Common myeloid progenitor, CD34-positive (primary cell): ENCODE measurements at regions not wholly inside any gene's neighbourhood (a gene's known extent, or its start where the extent isn't known, plus 50 kb on each side); places are given as distances from the start of the nearest gene placed in this dataset.

Source experiments
- CTCF ChIA-PET: fragments of 350-600 bp; sonication (Branson Sonifier 250); formaldehyde crosslinking; loops from one replicate; lab custom pipeline; 2021; ENCODE audit warnings: antibody characterized with exemption; lab: Charles Lee
- POLR2A ChIA-PET: fragments of 350-600 bp; sonication (Branson Sonifier 250); formaldehyde crosslinking; loops from one replicate; lab custom pipeline; 2021; ENCODE audit warnings: antibody characterized with exemption; lab: Charles Lee
- DNase-seq, 3 donors: peaks; one replicate each; pipeline versions ENCODE4 v3.0.0 to v3.0.0-alpha.2; 2013
- H3K27ac ChIP-seq, 2 experiments: 1 replicate in 1 of 2; 2 replicates in 1 of 2; pipeline ENCODE4 v1.7.0; 2013; ENCODE audit warnings: inconsistent platforms in 2 of 2, low read length in 2 of 2, mild to moderate bottlenecking in 2 of 2, low read depth in 1 of 2, moderate library complexity in 1 of 2; ENCODE audit not compliant: severe bottlenecking in 2 of 2, insufficient read depth in 1 of 2, poor library complexity in 1 of 2
- H3K27me3 ChIP-seq, 5 experiments: replicated peaks in 2 of 5; 1 replicate in 3 of 5; 2 replicates in 2 of 5; pipeline versions ENCODE4 v1.6.1 to v1.7.0; 2013; ENCODE audit warnings: low read length in 4 of 5, mild to moderate bottlenecking in 2 of 5, moderate library complexity in 2 of 5, inconsistent platforms in 1 of 5; ENCODE audit not compliant: insufficient read depth in 5 of 5, control insufficient read depth in 4 of 5
- H3K36me3 ChIP-seq, 4 experiments: 1 replicate in 2 of 4; 2 replicates in 2 of 4; pipeline versions ENCODE4 v1.6.1 to v1.7.0; 2013; ENCODE audit warnings: low read length in 3 of 4, control low read depth in 1 of 4, mild to moderate bottlenecking in 1 of 4; ENCODE audit not compliant: control insufficient read depth in 4 of 4, insufficient read depth in 4 of 4
- H3K4me1 ChIP-seq, 4 experiments: 1 replicate in 3 of 4; 2 replicates in 1 of 4; pipeline versions ENCODE4 v1.6.1 to v1.7.1; 2013; ENCODE audit warnings: low read length in 3 of 4, mild to moderate bottlenecking in 3 of 4, control low read depth in 1 of 4, inconsistent platforms in 1 of 4, moderate library complexity in 1 of 4; ENCODE audit not compliant: control insufficient read depth in 4 of 4, insufficient read depth in 4 of 4; ENCODE audit errors: control extremely low read depth in 1 of 4
- H3K4me3 ChIP-seq, 7 experiments: 1 replicate in 4 of 7; 2 replicates in 3 of 7; pipeline versions ENCODE4 v1.5.1 to v1.7.0; 2013; ENCODE audit warnings: mild to moderate bottlenecking in 7 of 7, low read length in 6 of 7, moderate library complexity in 6 of 7, inconsistent platforms in 2 of 7, low read depth in 2 of 7, control low read depth in 1 of 7; ENCODE audit not compliant: insufficient read depth in 4 of 7, control insufficient read depth in 1 of 7; ENCODE audit errors: extremely low read depth in 1 of 7
- H3K9me3 ChIP-seq, 5 experiments: 1 replicate in 4 of 5; 2 replicates in 1 of 5; pipeline versions ENCODE4 v1.6.1 to v1.7.1; 2013; ENCODE audit warnings: low read length in 4 of 5, mild to moderate bottlenecking in 2 of 5, inconsistent platforms in 1 of 5, low read depth in 1 of 5, moderate library complexity in 1 of 5; ENCODE audit not compliant: control insufficient read depth in 4 of 5, insufficient read depth in 2 of 5; ENCODE audit errors: control extremely low read depth in 1 of 5
- WGBS: methylation state at CpG from one replicate; pipeline ENCODE4 v1.1.5; 2013; ENCODE audit not compliant: insufficient coverage; 5-methylcytosine and 5-hydroxymethylcytosine counted together

DNA sequence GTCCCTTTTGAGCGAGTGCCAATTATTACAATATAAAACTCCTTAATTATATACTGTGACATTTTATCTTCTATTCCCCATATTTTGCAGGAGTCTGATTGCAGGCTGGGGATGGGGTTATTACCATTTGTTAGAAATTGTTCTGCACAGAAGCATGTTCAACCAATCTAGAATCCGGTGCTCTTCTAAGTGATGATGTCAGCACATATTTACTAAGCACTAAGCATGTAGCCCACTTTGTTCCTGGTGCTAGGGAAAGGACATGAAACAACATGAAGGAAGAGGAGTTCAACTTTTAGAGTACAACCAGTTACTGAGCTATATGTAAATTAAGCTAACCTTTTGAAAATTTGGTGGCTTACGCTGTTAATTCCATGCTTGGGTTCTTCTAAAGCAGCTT is 52.8 kb upstream of the IL1RAPL2 start:
- CTCF ChIA-PET = no interaction called here
- no peak overlapping the region for H3K27ac ChIP-seq
- H3K4me3 ChIP-seq = no peak overlapping the region
- no peaks in the 10 kb centered on the region for H3K9me3 ChIP-seq
- H3K4me1 ChIP-seq = no peaks in the 10 kb centered on the region
- no peaks in the 10 kb centered on the region for H3K36me3 ChIP-seq
- H3K27me3 ChIP-seq = no peaks in the 10 kb centered on the region
- DNase-seq = no peak
- POLR2A ChIA-PET = no interaction called here
- 83% methylated on average over 1 of the region's 3 CpGs for WGBS

DNA sequence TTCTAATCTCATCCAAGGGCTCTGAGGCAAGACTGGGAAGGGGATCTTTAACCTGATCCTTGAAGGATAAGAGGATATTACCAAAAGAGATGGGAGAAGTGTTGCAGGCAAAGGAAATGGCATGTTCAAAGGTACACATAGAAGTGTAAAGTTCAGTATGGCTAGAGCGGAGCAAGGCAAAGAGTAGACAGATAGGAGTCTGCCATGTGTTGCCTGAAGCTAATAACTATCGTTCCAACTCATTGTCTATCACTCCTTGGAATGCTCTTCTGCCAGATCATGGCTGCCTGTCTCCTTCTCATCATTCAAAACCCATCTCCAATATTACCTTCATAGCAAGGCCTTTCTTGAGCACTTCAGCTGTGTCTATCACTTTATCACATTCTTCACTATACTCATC is 55.2 kb upstream of the IL1RAPL2 start:
- H3K4me3 ChIP-seq = no peak overlapping the region
- 100% methylated on average over 1 of the region's 2 CpGs for WGBS
- H3K9me3 ChIP-seq = no peaks in the 10 kb centered on the region
- no peak for DNase-seq
- ChIA-PET POLR2A (no interaction called here), CTCF (no interaction called here)
- no peaks in the 10 kb centered on the region for H3K4me1 ChIP-seq
- no peak overlapping the region for H3K27ac ChIP-seq
- no peaks in the 10 kb centered on the region for H3K36me3 ChIP-seq
- H3K27me3 ChIP-seq = no peaks in the 10 kb centered on the region

DNA sequence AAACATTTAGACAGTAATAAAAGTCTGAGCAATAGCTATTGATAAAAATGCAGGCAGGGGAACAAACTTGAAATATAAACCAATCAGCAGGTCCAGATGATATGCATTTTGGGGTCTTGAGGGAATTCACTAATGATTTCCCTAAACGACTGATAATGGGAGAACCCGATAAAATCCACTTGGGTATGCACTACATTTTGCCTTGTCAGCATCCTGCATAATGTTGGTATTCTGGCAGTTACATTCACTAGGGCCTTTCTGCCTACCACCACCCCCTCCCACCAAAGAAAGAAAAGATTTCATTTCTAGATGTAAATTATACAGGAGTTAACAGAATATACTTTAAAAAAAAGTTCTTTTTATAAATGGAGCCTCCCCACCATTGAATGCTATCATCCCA is 63.5 kb upstream of the IL1RAPL2 start:
- no peaks in the 10 kb centered on the region for H3K9me3 ChIP-seq
- no peak overlapping the region for H3K4me3 ChIP-seq
- DNase-seq = no peak
- H3K27me3 ChIP-seq = peaks cover 0 to 2% (median 0%) of the 10 kb centered on the region in 5 experiments
- H3K27ac ChIP-seq = no peak overlapping the region
- ChIA-PET POLR2A (no interaction called here), CTCF (interaction anchor here (0.9 kb wide), 1 partner anchor 16 kb away, joined by 3 read pairs; no protein-coding TSS in a partner anchor)
- WGBS = no CpG with 5 or more reads among the region's 2 CpGs
- H3K4me1 ChIP-seq = no peaks in the 10 kb centered on the region
- no peaks in the 10 kb centered on the region for H3K36me3 ChIP-seq

DNA sequence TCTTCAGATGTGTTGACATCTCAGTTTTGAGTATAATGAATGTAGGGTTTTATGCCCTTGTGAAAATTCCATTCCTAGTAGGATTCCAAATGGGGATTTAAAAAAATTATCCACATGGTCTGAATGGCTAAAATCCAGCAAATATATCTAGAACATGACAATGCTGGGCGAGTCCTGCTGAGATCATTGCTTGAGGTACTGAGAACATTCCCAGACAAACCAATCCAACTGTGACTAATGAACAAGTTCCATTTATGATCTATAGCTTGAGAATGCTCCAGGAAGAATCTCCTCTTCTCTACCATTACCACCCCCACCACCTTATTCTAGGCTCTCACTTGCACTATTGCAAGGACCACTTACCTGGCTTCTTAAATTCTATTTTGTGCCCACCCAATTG is 77.2 kb upstream of the IL1RAPL2 start:
- Histone ChIP-seq H3K4me3 (no peak overlapping the region), H3K27me3 (peaks cover 0 to 11% (median 0%) of the 10 kb centered on the region in 5 experiments), H3K4me1 (no peaks in the 10 kb centered on the region), H3K27ac (no peak overlapping the region), H3K9me3 (no peaks in the 10 kb centered on the region), H3K36me3 (no peaks in the 10 kb centered on the region)
- CTCF ChIA-PET = no interaction called here
- POLR2A ChIA-PET = no interaction called here
- no CpG with 5 or more reads among the region's 1 CpG for WGBS
- no peak for DNase-seq

DNA sequence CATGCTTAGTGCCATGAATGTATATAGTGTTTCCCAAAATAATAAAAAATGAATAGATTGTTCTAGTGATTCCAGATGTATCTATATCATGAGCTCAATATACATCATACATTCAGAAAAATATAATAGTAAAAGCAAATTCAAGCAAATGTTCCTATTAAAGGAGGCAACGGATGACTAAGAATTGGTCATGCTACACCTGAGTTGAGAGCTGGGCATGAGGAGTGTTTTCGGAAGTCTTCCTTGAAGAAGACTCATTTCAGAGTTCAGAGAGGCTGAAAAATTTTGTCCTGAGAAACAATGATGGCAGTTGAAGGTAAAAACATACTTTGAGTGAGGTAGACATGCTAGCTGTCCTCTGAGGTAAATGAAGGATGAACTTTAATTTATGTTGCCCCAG is 79.3 kb upstream of the IL1RAPL2 start:
- Histone ChIP-seq H3K4me3 (no peak overlapping the region), H3K27ac (no peak overlapping the region), H3K27me3 (peaks cover 0 to 11% (median 0%) of the 10 kb centered on the region in 5 experiments), H3K36me3 (no peaks in the 10 kb centered on the region), H3K9me3 (no peaks in the 10 kb centered on the region), H3K4me1 (no peaks in the 10 kb centered on the region)
- CTCF ChIA-PET = no interaction called here
- POLR2A ChIA-PET = no interaction called here
- DNase-seq = no peak
- WGBS = 73% methylated on average over 2 of the region's 2 CpGs

DNA sequence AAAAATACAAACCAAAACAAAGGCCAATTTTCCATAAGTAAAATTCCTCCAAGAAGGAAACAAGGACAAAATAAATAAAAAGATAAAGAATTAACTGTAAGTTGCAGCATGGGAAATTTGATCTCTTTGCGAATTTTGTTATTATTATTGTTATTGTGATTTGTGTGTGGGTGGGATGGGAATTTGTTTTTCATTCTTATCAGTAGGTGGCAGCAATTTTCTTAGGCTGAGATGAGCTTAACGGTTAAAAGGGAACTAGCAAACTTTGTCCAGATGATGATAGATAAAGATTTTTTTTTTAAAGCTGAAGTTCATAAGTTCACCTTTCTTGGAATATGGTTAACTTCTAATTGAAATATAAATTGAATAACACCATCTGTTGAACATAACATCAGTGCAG is 83.2 kb upstream of the IL1RAPL2 start:
- ChIA-PET POLR2A (no interaction called here), CTCF (no interaction called here)
- Histone ChIP-seq H3K36me3 (no peaks in the 10 kb centered on the region), H3K9me3 (no peaks in the 10 kb centered on the region), H3K4me1 (no peaks in the 10 kb centered on the region), H3K27me3 (peaks cover 0 to 9% (median 0%) of the 10 kb centered on the region in 5 experiments), H3K27ac (no peak overlapping the region), H3K4me3 (no peak overlapping the region)
- no peak for DNase-seq
- 38% methylated on average over 1 of the region's 2 CpGs for WGBS

DNA sequence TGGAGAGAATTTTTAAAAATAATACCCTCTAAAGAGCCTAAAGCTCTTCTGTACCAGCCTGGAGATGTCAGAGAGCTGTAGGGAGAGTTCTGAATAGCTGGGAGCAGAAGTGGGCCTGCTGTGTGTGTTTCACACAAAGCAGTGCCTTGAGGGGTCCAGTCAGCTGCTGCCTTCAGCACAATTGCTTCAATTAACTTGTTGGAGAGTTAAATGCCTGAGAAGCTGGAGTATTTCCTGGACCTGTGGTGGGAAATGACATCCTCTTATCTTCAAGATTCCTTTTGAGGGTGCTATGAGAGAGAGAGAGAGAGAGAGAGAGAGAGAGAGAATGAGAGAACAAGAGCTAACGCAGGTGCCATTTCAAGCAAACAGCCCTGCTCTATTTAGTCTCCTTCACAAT is 96.2 kb upstream of the IL1RAPL2 start:
- no CpG with 5 or more reads among the region's 1 CpG for WGBS
- POLR2A ChIA-PET = no interaction called here

More for the DNA sequence above, 96.2 kb upstream of the IL1RAPL2 start:
- Histone ChIP-seq H3K4me1 (no peaks in the 10 kb centered on the region), H3K9me3 (peaks cover 0 to under 1% (median 0%) of the 10 kb centered on the region in 5 experiments), H3K36me3 (no peaks in the 10 kb centered on the region), H3K27me3 (peaks cover 0 to 4% (median 0%) of the 10 kb centered on the region in 5 experiments), H3K4me3 (no peak overlapping the region), H3K27ac (no peak overlapping the region)
- CTCF ChIA-PET = no interaction called here
- no peak for DNase-seq
